HG03045 (cell line): ENCODE measurements at regions not wholly inside any gene's neighbourhood (a gene's known extent, or its start where the extent isn't known, plus 50 kb on each side); places are given as distances from the start of the nearest gene placed in this dataset.

Experiments
- ATAC-seq: cut with Tn5 transposase; IDR thresholded peaks from one replicate; pipeline ENCODE4 v1.9.1; 2021; ENCODE audit warnings: mild to moderate bottlenecking, moderate library complexity; ENCODE audit not compliant: unreplicated experiment

- ATAC-seq, result no peak
Measured at GRCh38 chr7:3193379-3194120, 107.5 kb upstream of the SDK1 start.

DNA sequence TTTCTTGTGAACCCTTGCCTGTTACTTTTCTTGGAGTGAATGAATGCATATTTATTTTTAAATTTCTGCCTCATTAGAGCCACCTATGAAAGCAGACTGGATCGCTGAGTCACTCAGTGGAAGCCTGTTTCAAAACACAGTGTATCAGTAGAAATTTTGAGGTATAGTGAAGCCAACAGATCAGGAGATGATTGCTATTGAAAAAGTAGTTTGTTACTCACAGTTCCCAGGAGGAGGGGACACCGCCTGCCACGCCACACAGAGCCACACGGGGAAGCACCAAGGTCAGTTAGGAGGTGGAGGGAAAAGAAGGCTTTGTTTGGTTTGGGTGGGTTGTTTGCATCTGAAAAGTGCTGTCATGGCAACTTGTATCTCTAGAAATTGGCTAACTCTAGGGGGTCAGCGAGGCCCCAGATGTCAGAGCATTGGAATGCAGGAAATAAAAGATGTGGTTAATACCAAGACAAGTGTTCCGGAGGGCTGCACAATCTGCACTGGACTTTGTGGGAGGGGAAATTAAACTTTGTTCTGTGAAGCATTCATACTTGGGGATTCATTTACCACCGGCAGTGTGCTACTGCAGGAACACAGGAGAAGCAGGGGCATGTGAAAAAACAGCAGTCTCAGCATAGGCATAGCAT is 106.4 kb upstream of the SDK1 start:
- no peak for ATAC-seq

- no peak for ATAC-seq
Measured at GRCh38 chr7:3195160-3195559, 105.9 kb upstream of the SDK1 start.

GRCh38 chr7:3196629-3197400 is 104.2 kb upstream of the SDK1 start:
- ATAC-seq, result no peak

- no peak for ATAC-seq
Measured at GRCh38 chr7:3197567-3198213, 103.4 kb upstream of the SDK1 start.

DNA sequence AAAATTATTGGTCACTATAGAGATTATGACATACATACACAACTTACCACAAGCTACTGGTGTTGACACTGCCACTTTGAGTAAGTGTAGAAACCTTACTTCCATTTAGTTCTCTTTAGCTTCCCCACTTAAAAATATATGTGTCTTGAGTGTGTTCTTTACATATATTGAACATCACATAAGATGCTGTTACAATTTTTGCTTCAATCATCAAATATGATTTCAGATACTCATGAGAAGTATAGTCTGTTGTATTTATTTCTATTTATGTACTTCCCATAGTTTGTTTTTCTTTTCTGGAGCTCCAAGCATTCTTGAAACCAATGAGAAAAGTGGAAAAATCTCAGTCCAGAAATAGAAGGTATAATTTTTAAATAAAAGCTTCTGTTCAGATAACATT is 102.7 kb upstream of the SDK1 start:
- ATAC-seq, result no peak

GRCh38 chr7:3200504-3200903 is 100.5 kb upstream of the SDK1 start:
- ATAC-seq, result no peak

DNA sequence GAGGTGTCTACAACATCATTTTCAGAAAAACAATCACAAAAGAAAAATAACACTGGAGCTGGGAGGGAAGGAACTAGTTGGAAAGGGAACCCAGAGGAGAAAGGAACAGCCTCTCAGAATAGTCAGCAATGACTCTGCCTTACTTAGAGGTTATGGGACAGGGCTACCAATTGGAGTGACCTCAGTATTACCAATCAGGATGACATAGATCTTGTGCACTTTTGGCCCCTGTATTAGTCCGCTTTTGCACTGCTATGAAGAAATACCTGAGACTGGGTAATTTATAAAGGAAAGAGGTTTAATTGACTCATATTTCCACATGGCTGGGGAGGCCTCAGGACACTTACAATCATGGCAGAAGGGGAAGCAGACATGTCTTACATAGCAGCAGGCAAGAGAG is 99.7 kb upstream of the SDK1 start:
- no peak for ATAC-seq

GRCh38 chr7:3201937-3202710 is 98.9 kb upstream of the SDK1 start:
- no peak for ATAC-seq

- no peak for ATAC-seq
Measured at GRCh38 chr7:3204526-3204925, 96.5 kb upstream of the SDK1 start.

- ATAC-seq, result no peak
Measured at GRCh38 chr7:3206101-3206500, 95.0 kb upstream of the SDK1 start.

DNA sequence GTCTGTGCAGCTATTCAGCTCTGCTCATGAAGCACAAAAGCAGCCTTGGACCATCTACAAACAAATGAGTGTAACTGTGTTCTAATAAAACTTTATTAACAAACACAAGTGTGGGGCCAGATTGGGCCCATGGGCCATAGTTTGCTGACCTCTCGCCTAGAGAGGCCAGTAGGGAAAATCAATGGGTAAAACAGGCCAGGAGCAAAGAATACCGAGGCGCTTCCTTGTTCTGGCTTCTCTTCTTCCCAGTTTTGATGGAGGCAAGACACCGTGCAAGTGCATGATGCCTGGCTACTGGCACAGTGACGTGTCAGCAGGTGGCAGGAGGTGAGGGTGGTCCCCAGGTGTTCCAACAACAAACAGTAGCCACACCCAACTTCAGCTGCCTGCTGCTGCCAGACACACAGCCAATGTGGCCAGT is 94.3 kb upstream of the SDK1 start:
- no peak for ATAC-seq

GRCh38 chr7:3207387-3207902 is 93.6 kb upstream of the SDK1 start:
- no peak for ATAC-seq

DNA sequence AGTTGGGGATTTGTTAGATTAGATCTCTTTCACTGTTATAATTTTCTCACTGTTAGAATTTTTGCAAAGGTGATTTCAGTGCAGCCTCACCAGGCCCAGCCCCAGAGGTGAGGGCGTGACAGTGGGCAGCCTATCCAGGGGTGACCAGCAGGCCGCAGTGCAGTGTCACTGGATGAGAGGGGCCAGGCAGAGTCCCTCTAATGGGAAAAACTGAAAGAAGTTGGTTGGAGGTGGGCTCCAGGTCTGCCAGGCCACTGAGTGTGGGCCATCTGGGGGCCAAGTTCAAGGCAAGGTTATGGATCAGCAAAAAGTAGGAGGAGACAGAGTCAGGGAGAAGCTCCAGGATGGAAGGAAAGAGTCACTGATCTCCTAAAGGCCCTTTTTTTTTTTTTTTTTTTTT is 90.5 kb upstream of the SDK1 start:
- no peak for ATAC-seq

DNA sequence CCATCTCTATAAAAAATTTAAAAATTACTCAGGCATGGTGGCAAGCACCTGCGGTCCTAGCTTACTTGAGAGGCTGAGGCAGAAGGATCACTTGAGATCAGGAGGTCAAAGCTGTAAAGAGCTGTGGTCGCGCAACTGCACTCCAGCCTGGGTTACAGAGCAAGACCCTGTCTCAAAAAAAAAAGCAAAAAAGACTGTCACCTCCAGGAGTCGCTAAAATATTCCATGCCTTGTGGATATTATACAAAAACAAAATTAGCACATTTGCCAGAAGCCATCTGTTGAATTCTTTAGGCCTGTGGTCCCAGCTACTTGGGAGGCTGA is 87.0 kb upstream of the SDK1 start:
- no peak for ATAC-seq

DNA sequence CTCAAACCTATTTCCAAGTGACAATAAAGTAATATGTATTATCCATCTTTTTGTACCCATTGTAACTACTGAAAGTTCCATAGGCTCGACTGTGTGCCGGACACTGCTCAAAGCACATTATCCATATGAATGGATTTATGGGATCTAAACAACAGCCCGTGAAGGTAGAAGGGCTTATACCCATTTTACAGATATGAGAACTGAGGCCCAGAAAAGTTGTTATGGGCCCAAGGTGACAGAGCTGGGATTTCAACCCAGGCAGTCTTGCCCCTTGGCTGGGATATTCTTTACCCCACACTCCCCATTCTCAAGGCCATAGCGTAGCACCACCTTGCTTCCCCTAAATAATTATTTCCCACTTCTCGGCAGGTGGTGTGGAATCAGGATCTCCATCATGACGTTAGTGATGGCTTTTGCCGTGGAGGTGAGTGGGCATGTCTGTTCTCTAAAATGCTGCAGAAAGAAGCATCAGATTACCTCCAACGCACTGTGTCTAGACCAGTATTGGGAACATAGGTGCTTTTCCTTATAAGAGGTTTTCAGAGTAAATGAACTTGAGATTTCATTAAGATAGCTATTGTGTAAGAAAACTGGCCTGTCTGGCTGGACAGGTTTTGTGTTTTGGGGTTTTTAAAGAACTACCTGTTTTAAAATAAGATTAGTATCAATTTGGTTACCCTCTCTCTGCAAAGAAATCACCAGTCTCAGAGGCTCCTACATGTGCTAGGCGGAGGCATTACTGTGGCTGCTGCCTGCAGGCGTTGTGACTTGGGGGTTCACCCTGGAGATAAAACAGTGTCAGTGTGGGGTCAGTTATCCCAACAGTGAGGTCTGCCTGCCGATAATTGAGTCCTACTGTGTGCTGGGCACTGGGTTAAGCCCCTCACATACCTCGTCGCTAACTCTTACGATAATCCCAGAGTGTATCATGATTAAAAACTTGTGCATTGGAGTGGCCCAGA is 85.1 kb upstream of the SDK1 start:
- ATAC-seq, result no peak

DNA sequence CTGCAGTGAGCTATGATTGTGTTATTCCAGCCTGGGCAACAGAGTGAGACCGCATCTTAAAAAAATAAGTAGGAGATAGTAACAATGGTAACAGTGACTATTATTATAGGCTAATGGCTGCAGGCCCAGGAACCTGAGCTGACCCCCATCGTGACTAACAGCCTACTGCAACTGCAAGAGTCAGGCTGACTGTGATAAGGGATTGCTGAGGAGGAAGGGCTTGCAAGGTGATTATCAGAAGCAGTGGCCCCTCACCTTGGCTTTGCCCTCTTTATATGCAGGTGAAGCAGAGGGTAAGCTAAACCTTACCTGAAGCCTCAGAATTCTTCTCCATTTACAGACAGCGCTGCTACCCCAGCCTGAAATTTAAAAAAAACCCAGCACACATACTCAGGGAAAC is 83.9 kb upstream of the SDK1 start:
- no peak for ATAC-seq

DNA sequence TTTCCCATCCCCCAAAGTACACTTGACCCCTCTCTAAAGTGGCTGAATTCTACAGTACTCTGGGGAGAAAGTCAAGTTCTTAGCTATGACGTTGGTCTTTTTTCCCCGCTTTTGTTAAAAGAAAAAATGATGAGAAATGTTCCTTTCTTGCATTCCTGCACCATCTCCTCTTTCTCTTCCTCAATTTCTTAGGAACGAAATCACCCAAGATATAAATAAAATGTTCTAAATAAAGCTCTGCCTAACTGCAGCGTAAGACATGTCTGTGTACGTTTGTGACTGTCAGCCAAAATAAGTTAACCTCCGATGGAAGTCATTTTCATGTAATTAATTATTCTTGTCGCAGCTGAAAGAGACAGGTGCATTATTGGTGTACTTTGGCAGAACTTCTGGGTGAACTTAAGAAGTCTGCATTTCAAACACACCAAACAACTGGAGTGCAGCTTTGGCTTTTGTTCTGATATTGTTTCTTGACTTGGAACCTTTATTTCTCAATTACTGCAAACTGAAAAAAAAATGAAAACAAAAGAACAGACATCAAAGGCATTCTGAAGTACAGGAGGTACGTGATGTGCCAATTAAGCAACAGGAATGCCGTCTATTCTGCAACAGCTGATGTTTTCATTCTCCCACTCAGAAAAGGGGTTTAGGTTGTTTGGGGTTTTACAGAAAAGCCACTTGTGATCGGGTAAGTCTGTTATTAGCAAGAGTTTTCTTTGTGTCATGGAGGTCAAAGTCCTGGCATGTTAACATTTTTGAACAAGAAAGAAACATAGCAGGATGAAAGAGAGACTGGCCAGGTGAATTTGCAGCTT is 82.4 kb upstream of the SDK1 start:
- ATAC-seq, result no peak
